ENCODE measurements at regions not wholly inside any gene's neighbourhood (a gene's known extent, or its start where the extent isn't known, plus 50 kb on each side); places are given as distances from the start of the nearest gene placed in this dataset.
A peak's percentile ranks its signal among the peaks of the same experiment; 100 is the strongest.

DNA sequence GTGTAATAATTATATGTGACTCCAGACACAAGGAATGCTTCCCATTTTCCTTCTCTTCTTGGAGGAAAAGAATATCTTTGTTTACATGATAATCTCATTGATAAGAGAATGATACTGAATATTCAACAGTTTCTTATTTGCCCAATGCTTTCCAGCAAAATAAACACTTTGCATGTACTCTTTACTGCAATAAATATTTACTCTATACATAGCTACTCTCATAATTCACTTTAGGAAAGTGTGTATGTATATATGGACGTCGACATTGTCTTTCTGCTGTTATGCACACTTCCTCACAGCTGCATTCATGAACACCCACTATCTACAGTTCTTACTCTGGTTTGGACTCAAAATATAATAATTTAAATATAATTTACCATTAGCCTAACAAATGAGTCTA, 617.4 kb upstream of the CDH10 start:
- CTCF ChIA-PET = no interaction called here
- TF ChIP-seq, protein P1, sequence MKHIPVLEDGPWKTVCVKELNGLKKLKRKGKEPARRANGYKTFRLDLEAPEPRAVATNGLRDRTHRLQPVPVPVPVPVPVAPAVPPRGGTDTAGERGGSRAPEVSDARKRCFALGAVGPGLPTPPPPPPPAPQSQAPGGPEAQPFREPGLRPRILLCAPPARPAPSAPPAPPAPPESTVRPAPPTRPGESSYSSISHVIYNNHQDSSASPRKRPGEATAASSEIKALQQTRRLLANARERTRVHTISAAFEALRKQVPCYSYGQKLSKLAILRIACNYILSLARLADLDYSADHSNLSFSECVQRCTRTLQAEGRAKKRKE (CRISPR knock-in tag; IDR thresholded peaks at IDR 0.05; ENCODE audit: low read depth) = no peak
- TF ChIP-seq PHF8 (IDR thresholded peaks at IDR 0.05; ENCODE audit: borderline replicate concordance, low read depth) (no peak), CBX8 (IDR thresholded peaks at IDR 0.05) (no peak), RFX5 (IDR thresholded peaks at IDR 0.05) (no peak), RARB (CRISPR knock-in tag; IDR thresholded peaks at IDR 0.05) (no peak)
- TF ChIP-seq, protein P2, sequence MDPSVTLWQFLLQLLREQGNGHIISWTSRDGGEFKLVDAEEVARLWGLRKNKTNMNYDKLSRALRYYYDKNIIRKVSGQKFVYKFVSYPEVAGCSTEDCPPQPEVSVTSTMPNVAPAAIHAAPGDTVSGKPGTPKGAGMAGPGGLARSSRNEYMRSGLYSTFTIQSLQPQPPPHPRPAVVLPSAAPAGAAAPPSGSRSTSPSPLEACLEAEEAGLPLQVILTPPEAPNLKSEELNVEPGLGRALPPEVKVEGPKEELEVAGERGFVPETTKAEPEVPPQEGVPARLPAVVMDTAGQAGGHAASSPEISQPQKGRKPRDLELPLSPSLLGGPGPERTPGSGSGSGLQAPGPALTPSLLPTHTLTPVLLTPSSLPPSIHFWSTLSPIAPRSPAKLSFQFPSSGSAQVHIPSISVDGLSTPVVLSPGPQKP (IDR thresholded peaks at IDR 0.05; ENCODE audit: low read depth, low read length) = no peak

DNA sequence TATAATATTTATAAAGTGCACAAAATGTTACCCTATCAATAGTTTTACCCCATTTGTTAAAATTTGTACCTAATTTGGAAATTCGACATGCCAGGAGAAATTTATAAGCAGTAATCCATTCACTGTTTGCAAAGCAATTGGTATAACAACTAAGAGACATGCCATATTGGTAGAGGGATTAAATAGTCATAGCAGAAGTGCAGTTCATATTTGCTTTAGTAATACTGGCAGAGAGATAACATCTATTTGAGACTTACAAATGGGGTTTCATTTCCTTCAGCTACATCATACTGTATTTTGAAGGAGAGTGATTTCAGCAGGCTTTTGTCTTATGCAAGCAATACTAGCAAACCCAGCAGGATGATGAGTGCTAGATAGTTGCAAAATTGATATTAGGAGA, 610.4 kb upstream of the CDH10 start:
- POLR2A ChIA-PET = no interaction called here
- CTCF ChIA-PET = no interaction called here
- no peaks in the 10 kb centered on the region for H3K9me3 ChIP-seq
- FAIRE-seq (no peak), ATAC-seq (no peak), DNase-seq (ENCODE audit: low read depth in 1 of 2, low spot score in 1 of 2) (peak in 1 of 2 experiments; percentile 0)
- TF ChIP-seq SREBF2 (IDR thresholded peaks at IDR 0.05) (no peak), GATA3 (IDR thresholded peaks at IDR 0.05; ENCODE audit: borderline replicate concordance) (peak; percentile 58; the same call in 1 of the 2 replicates)
- H3K4me3 ChIP-seq = no peak overlapping the region
- no peak overlapping the region for H3K4me2 ChIP-seq
- no peaks in the 10 kb centered on the region for H3K4me1 ChIP-seq
- WGBS (ENCODE audit: missing lambda C conversion rate) = 3% methylated on average over 1 of the region's 1 CpG
- no peak overlapping the region for H3K27ac ChIP-seq

More for the DNA sequence above, 617.4 kb upstream of the CDH10 start:
- POLR2A ChIA-PET = no interaction called here
- WGBS (ENCODE audit: missing lambda C conversion rate) = 11% methylated on average over 2 of the region's 2 CpGs
- no peak overlapping the region for H3K4me2 ChIP-seq
- no peak overlapping the region for H3K4me3 ChIP-seq
- H3K9me3 ChIP-seq = no peaks in the 10 kb centered on the region
- ATAC-seq = no peak
- H3K27ac ChIP-seq = no peak overlapping the region
- DNase-seq (ENCODE audit: low read depth in 1 of 2, low spot score in 1 of 2) = no peak
- H3K4me1 ChIP-seq = no peaks in the 10 kb centered on the region
- no peak for FAIRE-seq

DNA sequence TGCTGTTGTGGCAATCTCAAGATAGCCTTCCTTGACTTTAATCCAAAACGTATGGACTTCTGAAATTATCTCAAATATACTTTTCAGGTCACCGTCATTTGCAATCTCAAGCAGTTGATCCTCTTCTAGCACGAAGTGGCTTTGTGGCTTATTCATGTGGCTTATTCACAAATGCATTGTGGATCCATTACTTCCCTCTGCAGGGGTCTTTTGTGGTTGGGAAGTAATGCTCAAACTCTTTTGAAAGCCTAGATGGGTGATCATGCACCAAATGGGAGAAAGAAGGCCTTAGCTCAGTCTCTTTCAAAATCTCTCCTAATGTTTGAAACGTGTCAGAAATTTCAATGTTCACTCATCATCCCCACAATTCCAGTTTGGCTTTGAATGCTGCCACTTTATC, 597.2 kb upstream of the CDH10 start:
- no peak for DNase-seq (ENCODE audit: low read depth in 1 of 2, low spot score in 1 of 2)
- Histone ChIP-seq H3K27ac (no peak overlapping the region), H3K4me1 (no peaks in the 10 kb centered on the region), H3K9me3 (no peaks in the 10 kb centered on the region), H3K4me2 (no peak overlapping the region), H3K4me3 (no peak overlapping the region)
- TF ChIP-seq PHF8 (IDR thresholded peaks at IDR 0.05; ENCODE audit: borderline replicate concordance, low read depth) (no peak), MAZ (IDR thresholded peaks at IDR 0.05; ENCODE audit: borderline replicate concordance, low read depth, low read length) (no peak), TFCP2L1 (CRISPR knock-in tag; IDR thresholded peaks at IDR 0.05) (no peak), SREBF2 (IDR thresholded peaks at IDR 0.05) (no peak), MAFK (IDR thresholded peaks at IDR 0.05; ENCODE audit: partially characterized antibody) (no peak), RARB (CRISPR knock-in tag; IDR thresholded peaks at IDR 0.05) (no peak), KDM5A (IDR thresholded peaks at IDR 0.05) (no peak), HOXB5 (CRISPR knock-in tag; IDR thresholded peaks at IDR 0.05) (no peak), CEBPB (IDR thresholded peaks at IDR 0.05) (no peak), MYC (IDR thresholded peaks at IDR 0.05; ENCODE audit: borderline replicate concordance, low read length) (no peak), FOSL2 (IDR thresholded peaks at IDR 0.05) (no peak), FOSL2 (CRISPR knock-in tag; IDR thresholded peaks at IDR 0.05) (no peak), GATA3 (IDR thresholded peaks at IDR 0.05; ENCODE audit: borderline replicate concordance) (no peak), RNF2 (IDR thresholded peaks at IDR 0.05; ENCODE audit: borderline replicate concordance, low read depth) (no peak), BHLHE40 (IDR thresholded peaks at IDR 0.05; ENCODE audit: low read depth, low read length) (no peak), FOXS1 (CRISPR knock-in tag; IDR thresholded peaks at IDR 0.05) (no peak)
- TF ChIP-seq, protein P3, sequence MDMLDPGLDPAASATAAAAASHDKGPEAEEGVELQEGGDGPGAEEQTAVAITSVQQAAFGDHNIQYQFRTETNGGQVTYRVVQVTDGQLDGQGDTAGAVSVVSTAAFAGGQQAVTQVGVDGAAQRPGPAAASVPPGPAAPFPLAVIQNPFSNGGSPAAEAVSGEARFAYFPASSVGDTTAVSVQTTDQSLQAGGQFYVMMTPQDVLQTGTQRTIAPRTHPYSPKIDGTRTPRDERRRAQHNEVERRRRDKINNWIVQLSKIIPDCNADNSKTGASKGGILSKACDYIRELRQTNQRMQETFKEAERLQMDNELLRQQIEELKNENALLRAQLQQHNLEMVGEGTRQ (IDR thresholded peaks at IDR 0.05) = no peak
- TF ChIP-seq, protein P4, sequence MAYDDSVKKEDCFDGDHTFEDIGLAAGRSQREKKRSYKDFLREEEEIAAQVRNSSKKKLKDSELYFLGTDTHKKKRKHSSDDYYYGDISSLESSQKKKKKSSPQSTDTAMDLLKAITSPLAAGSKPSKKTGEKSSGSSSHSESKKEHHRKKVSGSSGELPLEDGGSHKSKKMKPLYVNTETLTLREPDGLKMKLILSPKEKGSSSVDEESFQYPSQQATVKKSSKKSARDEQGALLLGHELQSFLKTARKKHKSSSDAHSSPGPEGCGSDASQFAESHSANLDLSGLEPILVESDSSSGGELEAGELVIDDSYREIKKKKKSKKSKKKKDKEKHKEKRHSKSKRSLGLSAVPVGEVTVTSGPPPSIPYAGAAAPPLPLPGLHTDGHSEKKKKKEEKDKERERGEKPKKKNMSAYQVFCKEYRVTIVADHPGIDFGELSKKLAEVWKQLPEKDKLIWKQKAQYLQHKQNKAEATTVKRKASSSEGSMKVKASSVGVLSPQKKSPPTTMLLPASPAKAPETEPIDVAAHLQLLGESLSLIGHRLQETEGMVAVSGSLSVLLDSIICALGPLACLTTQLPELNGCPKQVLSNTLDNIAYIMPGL (CRISPR knock-in tag; IDR thresholded peaks at IDR 0.05; ENCODE audit: borderline replicate concordance) = no peak
- TF ChIP-seq, protein P5, sequence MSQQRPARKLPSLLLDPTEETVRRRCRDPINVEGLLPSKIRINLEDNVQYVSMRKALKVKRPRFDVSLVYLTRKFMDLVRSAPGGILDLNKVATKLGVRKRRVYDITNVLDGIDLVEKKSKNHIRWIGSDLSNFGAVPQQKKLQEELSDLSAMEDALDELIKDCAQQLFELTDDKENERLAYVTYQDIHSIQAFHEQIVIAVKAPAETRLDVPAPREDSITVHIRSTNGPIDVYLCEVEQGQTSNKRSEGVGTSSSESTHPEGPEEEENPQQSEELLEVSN (IDR thresholded peaks at IDR 0.05; ENCODE audit: borderline replicate concordance, low read depth) = no peak
- TF ChIP-seq, protein P6, sequence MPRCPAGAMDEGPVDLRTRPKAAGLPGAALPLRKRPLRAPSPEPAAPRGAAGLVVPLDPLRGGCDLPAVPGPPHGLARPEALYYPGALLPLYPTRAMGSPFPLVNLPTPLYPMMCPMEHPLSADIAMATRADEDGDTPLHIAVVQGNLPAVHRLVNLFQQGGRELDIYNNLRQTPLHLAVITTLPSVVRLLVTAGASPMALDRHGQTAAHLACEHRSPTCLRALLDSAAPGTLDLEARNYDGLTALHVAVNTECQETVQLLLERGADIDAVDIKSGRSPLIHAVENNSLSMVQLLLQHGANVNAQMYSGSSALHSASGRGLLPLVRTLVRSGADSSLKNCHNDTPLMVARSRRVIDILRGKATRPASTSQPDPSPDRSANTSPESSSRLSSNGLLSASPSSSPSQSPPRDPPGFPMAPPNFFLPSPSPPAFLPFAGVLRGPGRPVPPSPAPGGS (IDR thresholded peaks at IDR 0.05) = no peak
- ChIA-PET POLR2A (no interaction called here), CTCF (no interaction called here)
- no peak for ATAC-seq
- 10% methylated on average over 4 of the region's 4 CpGs for WGBS (ENCODE audit: missing lambda C conversion rate)
- no peak for FAIRE-seq
